K562 (cell line): ENCODE measurements at regions not wholly inside any gene's neighbourhood (a gene's known extent, or its start where the extent isn't known, plus 50 kb on each side); places are given as distances from the start of the nearest gene placed in this dataset.

Experiments used
- ATAC-seq: fragments of 200-7000 bp; cut with Tn5 transposase; 3 replicates; pipeline ENCODE4 v1.9.1; 2020; ENCODE audit warnings: moderate library complexity
- BruUV-seq: library from RNA; stranded (reverse); fragments of 400-500 nt; replicated peaks from 2 replicates; lab custom pipeline; 2021; lab: Mats Ljungman, UMichigan
- CTCF ChIA-PET: fragments of 300-600 bp; formaldehyde crosslinking; extraction: SDS; loops from one replicate; lab custom pipeline; 2021; ENCODE audit warnings: low intra/inter-chr PET ratio; lab: Yijun Ruan, JAX
- POLR2A ChIA-PET: fragments of 300-600, 350-650 bp; sonication (Branson Sonifier 250); formaldehyde crosslinking; extraction: SDS; loops from one replicate; lab custom pipeline; 2021; ENCODE audit warnings: antibody characterized with exemption, inconsistent platforms; lab: Yijun Ruan, JAX
- DNase-seq, 4 experiments: peaks; one replicate each; pipeline versions ENCODE4 v3.0.0 to v3.0.0-alpha.2; 2011 to 2018; ENCODE audit warnings: low spot score in 3 of 4, mixed read lengths in 3 of 4; ENCODE audit errors: extremely low read depth in 1 of 4
- FAIRE-seq: peaks from 2 replicates; lab custom pipeline; 2011; peaks lifted over from hg19 to GRCh38; lab: Jason Lieb, UNC
- H2AFZ ChIP-seq: 2 replicates; pipeline ENCODE4 v1.6.0; 2011; ENCODE audit warnings: low read depth, low read length, control low read depth, inconsistent platforms
- H3K27ac ChIP-seq: fragments of 200-600 bp; 3 replicates; pipeline ENCODE4 v1.8.0; 2011; ENCODE audit warnings: low read depth, mild to moderate bottlenecking, control low read depth, inconsistent platforms, low read length, moderate library complexity, mixed read lengths; ENCODE audit errors: extremely low read depth
- H3K27me3 ChIP-seq, 2 experiments: fragments of 300-600 bp in 1 of 2; 2 replicates in 1 of 2; 3 replicates in 1 of 2; pipeline versions ENCODE4 v1.6.0 to v1.8.0; 2011; ENCODE audit warnings: inconsistent platforms in 2 of 2, low read length in 2 of 2, mild to moderate bottlenecking in 1 of 2, mixed read lengths in 1 of 2, moderate library complexity in 1 of 2; ENCODE audit not compliant: control insufficient read depth in 2 of 2, insufficient read depth in 2 of 2
- H3K36me3 ChIP-seq: fragments of 300-600 bp; 3 replicates; pipeline ENCODE4 v1.8.0; 2011; ENCODE audit warnings: mild to moderate bottlenecking, low read length, inconsistent platforms; ENCODE audit not compliant: control insufficient read depth, insufficient read depth
- H3K4me1 ChIP-seq, 2 experiments: fragments of 200-600 bp in 1 of 2; replicated peaks in 1 of 2; 2 replicates in 1 of 2; 3 replicates in 1 of 2; pipeline versions ENCODE4 v1.5.1 to v1.8.0; 2011; ENCODE audit warnings: inconsistent platforms in 2 of 2, low read length in 2 of 2, mild to moderate bottlenecking in 1 of 2, mixed read lengths in 1 of 2, moderate library complexity in 1 of 2; ENCODE audit not compliant: control insufficient read depth in 2 of 2, insufficient read depth in 2 of 2
- H3K4me2 ChIP-seq: 2 replicates; pipeline ENCODE4 v1.6.1; 2011; ENCODE audit warnings: low read length, control low read depth, inconsistent platforms, mixed read lengths; ENCODE audit not compliant: insufficient read depth
- H3K4me3 ChIP-seq: fragments of 200-600 bp; sonication (generic), shearing (Covaris generic); 2 replicates; pipeline ENCODE4 v1.5.1; 2016; ENCODE audit warnings: control low read depth, inconsistent platforms
- H3K79me2 ChIP-seq: fragments of 200-600 bp; 3 replicates; pipeline ENCODE4 v1.8.0; 2011; ENCODE audit warnings: low read length, inconsistent platforms; ENCODE audit not compliant: control insufficient read depth, insufficient read depth
- H3K9ac ChIP-seq, 2 experiments: 2 replicates each; pipeline versions ENCODE4 v1.6.0 to v1.6.1; 2011; ENCODE audit warnings: low read depth in 2 of 2, low read length in 2 of 2, control low read depth in 1 of 2, inconsistent platforms in 1 of 2, mild to moderate bottlenecking in 1 of 2, mixed read lengths in 1 of 2; ENCODE audit not compliant: insufficient read depth in 1 of 2
- H3K9me1 ChIP-seq: one replicate; pipeline ENCODE4 v1.6.0; 2011; ENCODE audit warnings: inconsistent platforms, mild to moderate bottlenecking, low read length, moderate library complexity; ENCODE audit not compliant: control insufficient read depth, insufficient read depth
- H3K9me3 ChIP-seq: replicated peaks from 2 replicates; pipeline ENCODE4 v1.5.1; 2011; ENCODE audit warnings: low read depth, low read length, inconsistent platforms; ENCODE audit not compliant: control insufficient read depth, insufficient read depth
- H4K20me1 ChIP-seq: replicated peaks from 2 replicates; pipeline ENCODE4 v1.6.1; 2011; ENCODE audit warnings: low read length, inconsistent platforms, mixed read lengths; ENCODE audit not compliant: control insufficient read depth, insufficient read depth
- BDP1 ChIP-seq: IDR thresholded peaks from 3 replicates; pipeline ENCODE4 v1.6.1; 2011; ENCODE audit not compliant: insufficient read length, insufficient read depth
- CBX3 ChIP-seq, 2 experiments: IDR thresholded peaks; 1 replicate in 1 of 2; 2 replicates in 1 of 2; pipeline ENCODE4 v1.6.1; 2012; ENCODE audit warnings: inconsistent platforms in 2 of 2, low read length in 2 of 2, borderline replicate concordance in 1 of 2, control low read depth in 1 of 2
- DACH1 ChIP-seq: fragments of 450-650 bp; IDR thresholded peaks from 2 replicates; pipeline ENCODE4 v1.6.1; 2018; ENCODE audit not compliant: partially characterized antibody
- DDX20 ChIP-seq: fragments of 450-650 bp; IDR thresholded peaks from 2 replicates; pipeline ENCODE4 v1.6.1; 2016; ENCODE audit warnings: missing genetic modification characterization, low read depth, mild to moderate bottlenecking, missing compliant biosample characterization, moderate library complexity
- E2F3 ChIP-seq: fragments of 250-450 bp; sonication (Bioruptor Pico); IDR thresholded peaks from 2 replicates; pipeline ENCODE4 v1.4.0; 2020; ENCODE audit warnings: mild to moderate bottlenecking
- ESRRA ChIP-seq: fragments of 450-650 bp; IDR thresholded peaks from 2 replicates; pipeline ENCODE4 v1.6.1; 2014; ENCODE audit warnings: low read depth, mild to moderate bottlenecking, moderate library complexity, borderline replicate concordance
- HCFC1 ChIP-seq: IDR thresholded peaks from 2 replicates; pipeline ENCODE4 v1.6.1; 2012; ENCODE audit warnings: low read depth, low read length, improper control_type of control experiment
- HNRNPLL ChIP-seq: fragments of 200-400 bp; formaldehyde crosslinking; IDR thresholded peaks from 2 replicates; pipeline ENCODE4 v1.6.1; 2017; ENCODE audit warnings: low read length, low read depth, mild to moderate bottlenecking; ENCODE audit not compliant: poor library complexity, severe bottlenecking
- LARP7 ChIP-seq: fragments of 450-650 bp; IDR thresholded peaks from 2 replicates; pipeline ENCODE4 v1.6.1; 2016
- NEUROD1 ChIP-seq: fragments of 150-350 bp; IDR thresholded peaks from 2 replicates; pipeline ENCODE4 v1.6.1; 2014; ENCODE audit warnings: borderline replicate concordance, low read length, low read depth; ENCODE audit not compliant: partially characterized antibody
- NFRKB ChIP-seq: fragments of 450-650 bp; IDR thresholded peaks from 2 replicates; pipeline ENCODE4 v1.6.1; 2016; ENCODE audit warnings: low read depth
- SMAD3 ChIP-seq: fragments of 450-650 bp; formaldehyde crosslinking; conservative IDR thresholded peaks from 2 replicates; pipeline ENCODE4 v1.4.0; 2020; ENCODE audit warnings: mild to moderate bottlenecking
- STAG1 ChIP-seq: sonication (generic); formaldehyde crosslinking; IDR thresholded peaks from 2 replicates; pipeline ENCODE4 v1.5.0; 2020; ENCODE audit warnings: missing genetic modification reagents, borderline replicate concordance
- TAL1 ChIP-seq: fragments of 450-650 bp; IDR thresholded peaks from 2 replicates; pipeline ENCODE4 v1.6.1; 2016; ENCODE audit warnings: mild to moderate bottlenecking
- ZBTB1 ChIP-seq: sonication (generic); formaldehyde crosslinking; IDR thresholded peaks from 2 replicates; pipeline ENCODE4 v1.8.1; 2023; ENCODE audit warnings: missing genetic modification reagents, low read depth, mild to moderate bottlenecking, borderline replicate concordance
- ZNF175 ChIP-seq: fragments of 200-800 bp; sonication (Bioruptor generic); IDR thresholded peaks from 2 replicates; pipeline ENCODE4 v1.6.1; 2016; ENCODE audit warnings: low read depth, mild to moderate bottlenecking, missing genetic modification characterization, missing compliant biosample characterization
- ZNF263 ChIP-seq: sonication (generic); formaldehyde crosslinking; IDR thresholded peaks from 2 replicates; pipeline ENCODE4 v1.8.0; 2022; ENCODE audit warnings: mild to moderate bottlenecking, missing genetic modification reagents, borderline replicate concordance
- ZZZ3 ChIP-seq: fragments of 450-650 bp; IDR thresholded peaks from 2 replicates; pipeline ENCODE4 v1.6.1; 2016; ENCODE audit warnings: antibody characterized with exemption, mild to moderate bottlenecking, moderate library complexity
- WGBS: fragments of 100-300 bp; shearing (Covaris generic); methylation state at CpG from one replicate; pipeline ENCODE4 v1.1.6; 2016; ENCODE audit warnings: low coverage, mixed read lengths; ENCODE audit not compliant: insufficient coverage; ENCODE audit errors: missing lambda C conversion rate; 5-methylcytosine and 5-hydroxymethylcytosine counted together
- in situ Hi-C: fragments of 300-500 bp; cut with MboI; formaldehyde crosslinking; loops from 4 replicates; pipeline ENCODE4 v1.15.0; 2018; ENCODE audit warnings: inconsistent platforms, mixed read lengths
- intact Hi-C: fragments of 100-400 bp; cut with micrococcal nuclease; formaldehyde crosslinking; loops from 2 replicates; pipeline ENCODE4 v1.14.2; 2022
- TF ChIP-seq, protein P1 (sequence below): sonication (generic); formaldehyde crosslinking; IDR thresholded peaks from 2 replicates; pipeline ENCODE4 v1.8.1; 2023; ENCODE audit warnings: mild to moderate bottlenecking, missing genetic modification reagents
- TF ChIP-seq, protein P2 (sequence below): fragments of 250-450 bp; sonication (Bioruptor Pico); IDR thresholded peaks from 2 replicates; pipeline ENCODE4 v1.4.0; 2020

DNA sequence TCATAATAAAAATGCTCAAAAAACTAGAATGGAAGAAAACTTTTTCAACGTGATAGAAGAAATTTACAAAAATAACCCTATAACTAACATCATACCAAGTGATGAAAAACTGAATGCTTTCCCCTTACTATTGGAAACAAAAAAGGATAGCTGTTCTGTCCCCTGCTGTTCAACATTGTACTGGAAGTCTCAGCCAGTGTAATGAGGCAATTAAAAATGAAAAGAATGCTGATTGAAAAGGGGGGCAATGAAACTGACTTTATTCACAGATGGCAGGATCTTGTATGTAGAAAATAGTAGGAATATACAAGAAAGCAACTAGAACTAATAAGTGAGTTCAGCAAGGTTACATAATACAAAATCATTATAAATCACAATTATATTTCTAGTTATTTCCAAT is 337.9 kb upstream of the KITLG start:
- TF ChIP-seq, protein P1, sequence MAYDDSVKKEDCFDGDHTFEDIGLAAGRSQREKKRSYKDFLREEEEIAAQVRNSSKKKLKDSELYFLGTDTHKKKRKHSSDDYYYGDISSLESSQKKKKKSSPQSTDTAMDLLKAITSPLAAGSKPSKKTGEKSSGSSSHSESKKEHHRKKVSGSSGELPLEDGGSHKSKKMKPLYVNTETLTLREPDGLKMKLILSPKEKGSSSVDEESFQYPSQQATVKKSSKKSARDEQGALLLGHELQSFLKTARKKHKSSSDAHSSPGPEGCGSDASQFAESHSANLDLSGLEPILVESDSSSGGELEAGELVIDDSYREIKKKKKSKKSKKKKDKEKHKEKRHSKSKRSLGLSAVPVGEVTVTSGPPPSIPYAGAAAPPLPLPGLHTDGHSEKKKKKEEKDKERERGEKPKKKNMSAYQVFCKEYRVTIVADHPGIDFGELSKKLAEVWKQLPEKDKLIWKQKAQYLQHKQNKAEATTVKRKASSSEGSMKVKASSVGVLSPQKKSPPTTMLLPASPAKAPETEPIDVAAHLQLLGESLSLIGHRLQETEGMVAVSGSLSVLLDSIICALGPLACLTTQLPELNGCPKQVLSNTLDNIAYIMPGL, result no peak
- no peak for TF ChIP-seq HNRNPLL
- TF ChIP-seq LARP7, result no peak
- no peak for TF ChIP-seq BDP1
- no peak for TF ChIP-seq ZNF263 (CRISPR knock-in tag)
- TF ChIP-seq NEUROD1, result no peak
- TF ChIP-seq ZBTB1, result no peak
- TF ChIP-seq, protein P2, sequence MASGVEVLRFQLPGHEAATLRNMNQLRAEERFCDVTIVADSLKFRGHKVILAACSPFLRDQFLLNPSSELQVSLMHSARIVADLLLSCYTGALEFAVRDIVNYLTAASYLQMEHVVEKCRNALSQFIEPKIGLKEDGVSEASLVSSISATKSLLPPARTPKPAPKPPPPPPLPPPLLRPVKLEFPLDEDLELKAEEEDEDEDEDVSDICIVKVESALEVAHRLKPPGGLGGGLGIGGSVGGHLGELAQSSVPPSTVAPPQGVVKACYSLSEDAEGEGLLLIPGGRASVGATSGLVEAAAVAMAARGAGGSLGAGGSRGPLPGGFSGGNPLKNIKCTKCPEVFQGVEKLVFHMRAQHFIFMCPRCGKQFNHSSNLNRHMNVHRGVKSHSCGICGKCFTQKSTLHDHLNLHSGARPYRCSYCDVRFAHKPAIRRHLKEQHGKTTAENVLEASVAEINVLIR (CRISPR knock-in tag), result no peak
- TF ChIP-seq CBX3 (IDR thresholded peaks at IDR 0.05; ENCODE audit: borderline replicate concordance in 1 of 2, low read length in 2 of 2), result no peak
- TF ChIP-seq ZNF175 (CRISPR knock-in tag), result no peak
- no peak for TF ChIP-seq STAG1 (CRISPR knock-in tag)
- TF ChIP-seq DDX20 (tag), result no peak
- no peak for TF ChIP-seq E2F3 (CRISPR knock-in tag)
- TF ChIP-seq SMAD3 (CRISPR knock-in tag), result no peak
- TF ChIP-seq DACH1, result no peak
- no peak for TF ChIP-seq ESRRA
- TF ChIP-seq TAL1, result no peak
- no peak for TF ChIP-seq ZZZ3
- no peak for TF ChIP-seq HCFC1
- TF ChIP-seq NFRKB, result no peak
- DNase-seq (no peak), ATAC-seq (no peak), FAIRE-seq (no peak)
- intact Hi-C loops (no loop called here), in situ Hi-C loops (no loop called here)
- H4K20me1 ChIP-seq, result no peaks in the 10 kb centered on the region
- no peak overlapping the region for H3K4me2 ChIP-seq
- no peak overlapping the region for H3K9ac ChIP-seq
- no peaks in the 10 kb centered on the region; the same call in 1 of the 2 replicates for H3K9me3 ChIP-seq
- H3K4me3 ChIP-seq, result no peak overlapping the region
- no TSS peak for BruUV-seq
- CTCF ChIA-PET, result no interaction called here
- POLR2A ChIA-PET, result no interaction called here
- H3K79me2 ChIP-seq, result no peaks in the 10 kb centered on the region
- H3K36me3 ChIP-seq, result no peaks in the 10 kb centered on the region
- H3K4me1 ChIP-seq, result no peaks in the 10 kb centered on the region
- H3K27me3 ChIP-seq, result no peaks in the 10 kb centered on the region
- no peak overlapping the region for H3K27ac ChIP-seq
- 0% methylated on average over 1 of the region's 1 CpG for WGBS
- no peak overlapping the region for H2AFZ ChIP-seq
- no peaks in the 10 kb centered on the region for H3K9me1 ChIP-seq
